ENCODE measurements at regions not wholly inside any gene's neighbourhood (a gene's known extent, or its start where the extent isn't known, plus 50 kb on each side); places are given as distances from the start of the nearest gene placed in this dataset.

DNA sequence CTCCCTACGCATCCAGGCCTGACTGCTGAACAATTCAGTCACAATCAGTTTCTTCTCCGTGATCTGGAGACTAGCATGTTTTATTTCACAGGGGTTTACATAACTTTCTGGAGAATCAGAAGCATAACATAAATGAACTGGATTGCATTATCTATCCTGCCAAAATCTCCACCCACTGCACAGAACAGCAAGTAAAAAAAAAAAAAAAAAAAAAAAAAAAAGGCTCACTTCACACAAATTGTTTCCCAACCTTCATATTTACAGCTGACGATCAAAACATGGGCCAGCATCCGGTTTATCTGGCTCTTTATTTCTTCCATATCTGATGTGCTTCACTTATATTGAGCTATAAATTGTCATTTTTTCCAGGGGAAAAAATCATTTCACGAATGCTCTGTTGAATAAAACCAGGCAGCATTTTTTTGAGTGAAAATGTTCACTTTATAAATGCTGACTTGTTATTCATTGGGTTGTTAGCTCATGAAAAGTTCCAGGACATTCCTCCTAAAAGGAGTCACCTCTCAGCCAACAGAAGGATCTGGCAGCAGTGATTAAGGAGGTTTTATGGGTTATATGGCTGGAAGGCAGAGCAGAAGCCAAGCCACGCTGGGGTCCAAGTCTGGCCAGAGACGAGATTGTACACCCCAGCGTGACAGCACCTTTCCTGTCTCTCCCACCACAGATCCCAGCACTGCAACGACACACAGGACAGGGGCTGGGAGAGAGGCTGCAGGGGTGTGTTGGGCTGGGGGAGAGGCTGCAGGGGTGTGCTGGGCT, 51.2 kb upstream of the GLI2 start:
- no peak for DNase-seq

DNA sequence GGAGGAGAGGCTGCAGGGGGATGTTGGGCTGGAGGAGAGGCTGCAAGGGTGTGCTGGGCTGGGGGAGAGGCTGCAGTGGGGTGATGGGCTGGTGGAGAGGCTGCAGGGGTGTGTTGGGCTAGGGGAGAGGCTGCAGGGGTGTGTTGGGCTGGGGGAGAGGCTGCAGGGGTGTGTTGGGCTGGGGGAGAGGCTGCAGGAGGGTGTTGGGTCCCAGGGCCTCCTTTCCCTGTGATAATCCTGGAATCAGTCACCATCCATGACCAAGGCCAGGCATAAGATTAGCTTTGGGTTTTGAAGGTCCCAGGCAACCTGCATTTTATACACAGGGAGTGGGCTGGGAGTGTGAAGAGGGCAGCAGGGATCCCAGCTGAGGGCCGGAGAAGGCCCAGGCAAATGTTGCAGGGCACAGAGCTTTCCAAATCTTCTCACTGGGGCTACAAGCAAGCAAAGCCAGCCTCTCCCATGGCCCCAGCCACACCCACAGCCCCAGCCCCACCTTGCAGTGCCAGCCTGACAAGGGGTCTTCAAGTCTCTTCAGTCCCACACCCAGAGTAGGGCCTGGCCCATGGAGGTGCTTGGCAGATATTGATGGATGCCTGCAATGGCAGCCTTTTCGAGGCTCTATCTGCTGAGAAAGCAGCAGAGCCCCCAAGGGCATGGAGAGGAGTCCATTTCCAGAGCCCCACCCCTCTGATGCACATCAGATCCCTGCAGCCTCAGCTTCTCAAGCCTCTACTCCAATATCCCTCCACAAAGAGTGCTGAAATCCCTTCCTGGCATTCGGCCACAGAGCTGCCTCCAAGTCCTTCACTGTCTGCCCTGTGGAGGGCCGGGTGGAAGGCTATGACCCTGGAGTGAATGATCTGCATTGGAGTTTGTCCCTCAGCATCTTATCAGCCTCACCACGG, 50.3 kb upstream of the GLI2 start:
- DNase-seq = no peak
